G401.6 (cell line): ENCODE measurements at regions not wholly inside any gene's neighbourhood (a gene's known extent, or its start where the extent isn't known, plus 50 kb on each side); places are given as distances from the start of the nearest gene placed in this dataset.

Source experiments
- FAIRE-seq: peaks from 2 replicates; lab custom pipeline; 2012; peaks lifted over from hg19 to GRCh38; lab: Jason Lieb, UNC

GRCh38 chr7:51666266-51666665, 349.7 kb upstream of the COBL start:
- FAIRE-seq = no peak

- no peak for FAIRE-seq
These were observed 348.6 kb upstream of the COBL start for GRCh38 chr7:51665045-51665780.

GRCh38 chr7:51660516-51660915, 343.9 kb upstream of the COBL start:
- FAIRE-seq = no peak

- FAIRE-seq = no peak
These were observed 342.1 kb upstream of the COBL start for GRCh38 chr7:51658684-51659083.

GRCh38 chr7:51647931-51648351, 331.3 kb upstream of the COBL start:
- no peak for FAIRE-seq

GRCh38 chr7:51647486-51647885, 330.9 kb upstream of the COBL start:
- no peak for FAIRE-seq

GRCh38 chr7:51645702-51646298, 329.2 kb upstream of the COBL start:
- FAIRE-seq = no peak

- no peak for FAIRE-seq
These were observed 328.6 kb upstream of the COBL start for GRCh38 chr7:51645255-51645654.

- FAIRE-seq = no peak
These were observed 327.6 kb upstream of the COBL start for GRCh38 chr7:51644216-51644615.

GRCh38 chr7:51640841-51641240, 324.2 kb upstream of the COBL start:
- FAIRE-seq = no peak

- FAIRE-seq = no peak
These were observed 323.2 kb upstream of the COBL start for GRCh38 chr7:51639661-51640334.

GRCh38 chr7:51636503-51636902, 319.9 kb upstream of the COBL start:
- no peak for FAIRE-seq

GRCh38 chr7:51635775-51636174, 319.2 kb upstream of the COBL start:
- FAIRE-seq = no peak

GRCh38 chr7:51634538-51634937, 317.9 kb upstream of the COBL start:
- FAIRE-seq = no peak

- no peak for FAIRE-seq
These were observed 317.4 kb upstream of the COBL start for GRCh38 chr7:51634025-51634424.

- FAIRE-seq = no peak
These were observed 317.0 kb upstream of the COBL start for GRCh38 chr7:51633596-51633995.

- no peak for FAIRE-seq
These were observed 316.4 kb upstream of the COBL start for GRCh38 chr7:51633006-51633405.

- no peak for FAIRE-seq
These were observed 314.3 kb upstream of the COBL start for GRCh38 chr7:51630933-51631332.

- no peak for FAIRE-seq
These were observed 312.6 kb upstream of the COBL start for GRCh38 chr7:51629206-51629605.

- FAIRE-seq = no peak
These were observed 305.3 kb upstream of the COBL start for GRCh38 chr7:51621956-51622355.

- no peak for FAIRE-seq
These were observed 304.1 kb upstream of the COBL start for GRCh38 chr7:51620706-51621105.

GRCh38 chr7:51619880-51620279, 303.3 kb upstream of the COBL start:
- FAIRE-seq = no peak

GRCh38 chr7:51617686-51618085, 301.1 kb upstream of the COBL start:
- FAIRE-seq = no peak

GRCh38 chr7:51613911-51614357, 297.3 kb upstream of the COBL start:
- FAIRE-seq = no peak
